Kidney (tissue), 13 donors: ENCODE measurements at regions not wholly inside any gene's neighbourhood (a gene's known extent, or its start where the extent isn't known, plus 50 kb on each side); places are given as distances from the start of the nearest gene placed in this dataset.
"Not testable (repeated sequence)": the region's sequence is repeated elsewhere in the genome, so short reads cannot be mapped to it uniquely, and the experiment has no call there.

Source experiments
- DNase-seq, 5 donors: peaks; one replicate each; pipeline ENCODE4 v3.0.0-alpha.2; 2013 to 2020
- FAIRE-seq: peaks from 2 replicates; lab custom pipeline; 2012; peaks lifted over from hg19 to GRCh38; lab: Jason Lieb, UNC
- H3K27ac ChIP-seq, 2 donors: one replicate each; pipeline ENCODE4 v1.7.0; 2013; ENCODE audit warnings: low read depth in 2 of 2, low read length in 2 of 2, inconsistent platforms in 1 of 2
- H3K27me3 ChIP-seq: one replicate; pipeline ENCODE4 v1.7.1; 2013; ENCODE audit warnings: low read length, inconsistent platforms; ENCODE audit not compliant: control insufficient read depth, insufficient read depth
- H3K36me3 ChIP-seq, 3 donors: one replicate each; pipeline versions ENCODE4 v1.7.0 to v1.7.1; 2013; ENCODE audit warnings: low read length in 3 of 3, control low read depth in 1 of 3, inconsistent platforms in 1 of 3; ENCODE audit not compliant: insufficient read depth in 3 of 3, control insufficient read depth in 2 of 3
- H3K4me1 ChIP-seq, 3 donors: one replicate each; pipeline versions ENCODE4 v1.7.0 to v1.7.1; 2013; ENCODE audit warnings: low read length in 3 of 3, inconsistent platforms in 1 of 3, low read depth in 1 of 3; ENCODE audit not compliant: control insufficient read depth in 2 of 3, insufficient read depth in 2 of 3
- H3K4me3 ChIP-seq, 3 donors: one replicate each; pipeline versions ENCODE4 v1.7.0 to v1.8.1; 2013; ENCODE audit warnings: low read length in 3 of 3, control low read depth in 1 of 3, inconsistent platforms in 1 of 3
- H3K9ac ChIP-seq, 3 donors: one replicate each; pipeline versions ENCODE4 v1.7.0 to v1.7.1; 2013; ENCODE audit warnings: low read length in 3 of 3, control low read depth in 1 of 3, inconsistent platforms in 1 of 3
- H3K9me3 ChIP-seq, 3 donors: one replicate each; pipeline versions ENCODE4 v1.7.0 to v1.7.1; 2013; ENCODE audit warnings: low read length in 3 of 3, control low read depth in 1 of 3, inconsistent platforms in 1 of 3; ENCODE audit not compliant: control insufficient read depth in 2 of 3, insufficient read depth in 1 of 3
- intact Hi-C: fragments of 100-400 bp; cut with DNase I; formaldehyde crosslinking; loops from one replicate; pipeline ENCODE4 v1.11.1; 2022
- TF ChIP-seq, protein P1 (sequence below): IDR thresholded peaks from 3 replicates; pipeline ENCODE4 v1.5.1; 2012; ENCODE audit warnings: mild to moderate bottlenecking, moderate library complexity, borderline replicate concordance; ENCODE audit not compliant: insufficient read depth; ENCODE audit errors: extremely low read depth
- donor health status: control.
- donor health status: control.
- donor health status: control.
- donor health status: control.
- donor health status: control.
- donor health status: DM: yes; HTN: yes; CAD: no.
- donor health status: Normal renal cell carcinoma (clear cell type).

DNA sequence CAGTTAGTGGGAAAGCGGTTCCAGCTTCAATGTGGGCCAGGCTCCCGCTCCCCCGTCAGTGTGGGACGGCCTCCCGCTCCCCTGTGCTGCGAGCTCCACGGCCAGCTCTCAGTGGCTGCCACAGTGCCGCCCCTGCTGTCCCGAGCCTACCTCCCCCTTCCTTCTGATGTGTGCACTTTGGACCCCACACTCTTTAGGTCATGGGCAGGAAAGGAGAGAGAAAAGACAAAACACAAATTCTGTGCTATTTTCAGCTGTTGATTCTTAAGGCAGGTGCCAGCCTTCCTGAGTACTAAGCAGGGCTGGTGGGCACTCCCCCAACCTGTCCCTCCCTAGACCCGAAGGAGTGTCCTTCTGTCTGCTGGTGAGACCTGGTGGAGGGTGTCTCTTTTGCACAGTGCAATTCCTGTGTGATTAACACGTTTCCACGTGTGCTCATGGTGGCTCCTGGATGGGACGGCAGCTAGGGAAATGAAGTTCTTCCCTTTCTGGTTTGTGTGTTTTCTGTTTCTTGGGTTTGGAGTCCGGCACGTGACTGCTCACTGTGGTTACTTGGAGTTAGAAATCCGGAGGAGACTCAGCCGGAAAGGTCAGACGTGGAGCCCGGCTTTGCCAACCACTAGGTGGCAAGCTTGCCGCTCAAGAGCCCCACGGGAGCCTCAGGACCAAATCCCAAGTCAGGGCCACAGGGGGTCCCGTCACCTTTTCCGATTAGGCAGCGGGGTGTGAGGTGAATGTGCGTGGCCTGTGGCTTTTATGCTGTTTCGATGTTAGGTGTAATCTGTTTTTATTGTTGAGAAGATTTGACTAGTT lies 130.3 kb downstream of the LAT start:
- peak overlapping the region; percentile 69 to 80 for H3K27ac ChIP-seq
- FAIRE-seq, H3K27me3 ChIP-seq, H3K9me3 ChIP-seq, intact Hi-C loops, H3K36me3 ChIP-seq, H3K4me1 ChIP-seq: not testable (repeated sequence)
- H3K4me3 ChIP-seq = peak overlapping the region in 2 of 3 donors; percentile 47 to 60
- peak overlapping the region in 1 of 3 donors; percentile 40 for H3K9ac ChIP-seq
- peak in 3 of 5 donors; percentile 69 to 83 (median 76) for DNase-seq
- TF ChIP-seq, protein P1, sequence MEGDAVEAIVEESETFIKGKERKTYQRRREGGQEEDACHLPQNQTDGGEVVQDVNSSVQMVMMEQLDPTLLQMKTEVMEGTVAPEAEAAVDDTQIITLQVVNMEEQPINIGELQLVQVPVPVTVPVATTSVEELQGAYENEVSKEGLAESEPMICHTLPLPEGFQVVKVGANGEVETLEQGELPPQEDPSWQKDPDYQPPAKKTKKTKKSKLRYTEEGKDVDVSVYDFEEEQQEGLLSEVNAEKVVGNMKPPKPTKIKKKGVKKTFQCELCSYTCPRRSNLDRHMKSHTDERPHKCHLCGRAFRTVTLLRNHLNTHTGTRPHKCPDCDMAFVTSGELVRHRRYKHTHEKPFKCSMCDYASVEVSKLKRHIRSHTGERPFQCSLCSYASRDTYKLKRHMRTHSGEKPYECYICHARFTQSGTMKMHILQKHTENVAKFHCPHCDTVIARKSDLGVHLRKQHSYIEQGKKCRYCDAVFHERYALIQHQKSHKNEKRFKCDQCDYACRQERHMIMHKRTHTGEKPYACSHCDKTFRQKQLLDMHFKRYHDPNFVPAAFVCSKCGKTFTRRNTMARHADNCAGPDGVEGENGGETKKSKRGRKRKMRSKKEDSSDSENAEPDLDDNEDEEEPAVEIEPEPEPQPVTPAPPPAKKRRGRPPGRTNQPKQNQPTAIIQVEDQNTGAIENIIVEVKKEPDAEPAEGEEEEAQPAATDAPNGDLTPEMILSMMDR = peak; percentile 22

DNA sequence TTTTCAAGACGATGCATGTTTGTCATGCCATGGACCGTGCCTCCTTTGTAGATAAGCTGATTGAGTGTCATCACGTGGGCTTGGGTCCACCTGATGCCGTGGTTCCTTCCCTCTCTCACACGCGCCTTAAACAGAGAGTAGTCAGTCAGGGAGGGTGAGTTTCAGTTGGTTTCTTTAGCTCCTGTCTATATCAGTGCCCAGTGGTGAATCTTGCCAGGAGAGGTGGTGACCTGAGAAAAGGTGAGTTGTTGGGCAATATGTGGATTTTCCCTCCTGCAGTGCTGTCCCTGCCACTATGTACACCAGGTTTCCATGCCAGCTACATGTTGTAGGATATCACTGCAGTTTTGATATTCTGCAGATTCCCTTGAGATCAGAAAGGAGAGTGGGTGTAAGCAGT lies 129.7 kb downstream of the LAT start:
- Histone ChIP-seq H3K9me3 (no peaks in the 10 kb centered on the region), H3K4me3 (peak overlapping the region in 2 of 3 donors; percentile 10 to 60), H3K36me3 (no peaks in the 10 kb centered on the region), H3K9ac (peak overlapping the region in 1 of 3 donors; percentile 40), H3K27ac (peak overlapping the region; percentile 28 to 80), H3K27me3 (no peaks in the 10 kb centered on the region), H3K4me1 (peaks cover 0 to 8% (median 4%) of the 10 kb centered on the region in 3 donors)
- FAIRE-seq (no peak), DNase-seq (no peak)
- intact Hi-C loops = no loop called here
- TF ChIP-seq, protein P1 = no peak

DNA sequence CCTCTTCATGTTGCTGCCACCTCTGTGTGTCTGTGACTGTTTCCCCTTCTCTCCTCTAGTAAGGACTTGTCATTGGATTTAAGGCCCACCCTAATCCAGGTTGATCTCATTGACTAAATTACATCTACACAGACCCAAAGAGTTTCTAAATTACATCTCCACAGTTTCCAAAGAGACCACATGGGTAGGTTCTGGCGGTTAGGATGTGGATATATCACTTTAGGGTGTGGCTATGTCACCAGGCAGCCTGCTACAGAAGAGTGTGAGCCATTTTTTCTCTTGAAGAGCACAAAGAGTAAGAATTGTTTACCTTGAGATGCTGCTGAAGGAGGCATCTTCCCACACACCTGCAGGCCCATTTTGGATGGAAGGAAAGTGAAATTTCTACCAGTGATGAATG lies 128.6 kb downstream of the LAT start:
- H3K4me3 ChIP-seq, H3K27me3 ChIP-seq, intact Hi-C loops, DNase-seq, H3K9ac ChIP-seq, H3K36me3 ChIP-seq, H3K27ac ChIP-seq, H3K4me1 ChIP-seq, H3K9me3 ChIP-seq, FAIRE-seq: not testable (repeated sequence)

DNA sequence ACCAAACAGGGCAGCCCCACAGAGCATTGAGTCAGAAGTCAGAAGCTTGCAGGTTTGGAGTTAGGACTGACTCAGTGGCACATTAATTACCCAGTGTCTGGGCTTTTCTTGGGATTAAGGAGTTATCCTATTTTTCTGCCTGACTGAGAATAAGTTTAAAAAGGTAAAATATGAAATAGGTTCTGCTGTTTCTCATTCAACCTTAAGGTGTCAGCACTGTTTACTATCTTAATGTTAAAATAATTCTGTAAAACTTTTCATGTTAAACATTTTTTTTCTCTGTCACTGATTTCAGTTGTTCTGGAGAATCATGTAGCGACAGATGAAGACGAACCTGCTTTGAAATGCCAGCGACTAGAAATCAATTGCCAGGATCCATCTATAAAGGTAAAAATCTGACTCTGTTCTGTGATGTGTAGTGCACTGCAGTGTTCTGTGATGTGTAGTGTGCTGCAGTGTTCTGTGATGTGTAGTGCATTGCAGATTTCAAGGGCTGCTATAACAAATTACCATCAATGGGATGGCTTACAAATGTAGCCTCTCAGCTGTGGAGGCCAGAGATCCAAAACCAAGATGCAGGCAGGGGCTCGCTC lies 128.0 kb downstream of the LAT start:
- no peak for DNase-seq
- Histone ChIP-seq H3K9ac (no peak overlapping the region), H3K9me3 (no peaks in the 10 kb centered on the region), H3K4me1 (peaks cover 0 to 8% (median 4%) of the 10 kb centered on the region in 3 donors), H3K27ac (no peak overlapping the region), H3K27me3 (no peaks in the 10 kb centered on the region), H3K4me3 (no peak overlapping the region), H3K36me3 (no peaks in the 10 kb centered on the region)
- FAIRE-seq = no peak
- TF ChIP-seq, protein P1 = no peak
- intact Hi-C loops = no loop called here

DNA sequence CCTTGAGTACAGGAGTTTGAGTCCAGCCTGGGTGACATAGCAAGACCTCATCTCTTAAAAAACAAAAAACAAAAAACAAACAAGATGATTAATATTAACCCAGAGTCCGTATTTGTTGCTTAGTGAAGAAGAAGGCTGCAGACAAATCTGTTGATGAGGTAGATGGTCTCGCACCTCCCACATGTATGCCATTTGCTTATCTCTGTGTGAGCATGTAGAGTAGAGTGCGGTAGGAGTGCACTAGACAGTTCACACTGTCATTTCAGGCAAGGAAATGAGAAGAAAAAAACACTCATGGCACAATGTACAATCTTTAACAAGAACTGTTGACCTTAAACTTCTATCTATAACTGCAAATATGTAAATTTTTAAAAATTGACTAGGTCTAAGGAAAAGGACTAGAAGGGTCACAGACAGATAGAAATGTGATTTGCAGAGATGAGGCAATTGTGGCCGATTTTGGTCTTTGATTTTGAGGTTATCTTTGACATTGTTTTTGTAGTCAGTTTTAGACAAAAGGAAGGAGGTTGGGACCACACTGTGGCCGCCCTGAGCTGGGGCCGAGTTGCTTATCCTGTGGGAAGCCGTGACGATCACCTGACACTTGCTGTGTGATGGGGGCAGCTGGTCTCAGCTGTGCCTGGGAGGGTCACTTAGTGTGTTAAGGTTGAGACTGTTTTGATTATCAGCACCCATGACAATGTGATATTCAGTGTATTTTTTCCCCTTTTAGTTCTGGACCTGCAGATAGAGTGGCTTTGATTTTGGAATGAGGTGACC lies 127.2 kb downstream of the LAT start:
- DNase-seq, H3K4me3 ChIP-seq, FAIRE-seq, H3K36me3 ChIP-seq, H3K9me3 ChIP-seq, H3K9ac ChIP-seq, H3K27me3 ChIP-seq, intact Hi-C loops, H3K4me1 ChIP-seq, H3K27ac ChIP-seq: not testable (repeated sequence)
